NCI-H187 treated with DMSO at 0.1 percent for 48 hours (cell line): ENCODE measurements at regions not wholly inside any gene's neighbourhood (a gene's known extent, or its start where the extent isn't known, plus 50 kb on each side); places are given as distances from the start of the nearest gene placed in this dataset.

Experiments
- DNase-seq: peaks from one replicate; lab custom pipeline; 2025; lab: John Stamatoyannopoulos, UW

- DNase-seq: no peak
Measured at GRCh38 chr16:73670836-73671820, 623.2 kb upstream of the ZFHX3 start.

- DNase-seq: no peak
Measured at GRCh38 chr16:73669535-73670274, 621.8 kb upstream of the ZFHX3 start.

- DNase-seq: no peak
Measured at GRCh38 chr16:73663720-73664119, 615.8 kb upstream of the ZFHX3 start.

GRCh38 chr16:73636196-73636595 is 588.3 kb upstream of the ZFHX3 start:
- no peak for DNase-seq

GRCh38 chr16:73629011-73629410 is 581.1 kb upstream of the ZFHX3 start:
- no peak for DNase-seq

- no peak for DNase-seq
Measured at GRCh38 chr16:73617738-73618137, 569.8 kb upstream of the ZFHX3 start.

GRCh38 chr16:73616770-73617169 is 568.8 kb upstream of the ZFHX3 start:
- DNase-seq: no peak

GRCh38 chr16:73616166-73616753 is 568.3 kb upstream of the ZFHX3 start:
- no peak for DNase-seq

GRCh38 chr16:73615071-73615940 is 567.4 kb upstream of the ZFHX3 start:
- DNase-seq: no peak

- no peak for DNase-seq
Measured at GRCh38 chr16:73614131-73614530, 566.2 kb upstream of the ZFHX3 start.

GRCh38 chr16:73610605-73611156 is 562.8 kb upstream of the ZFHX3 start:
- DNase-seq: no peak

GRCh38 chr16:73610160-73610559 is 562.2 kb upstream of the ZFHX3 start:
- no peak for DNase-seq

- no peak for DNase-seq
Measured at GRCh38 chr16:73608911-73609310, 561.0 kb upstream of the ZFHX3 start.

- no peak for DNase-seq
Measured at GRCh38 chr16:73605309-73605708, 557.4 kb upstream of the ZFHX3 start.

- no peak for DNase-seq
Measured at GRCh38 chr16:73601911-73602310, 554.0 kb upstream of the ZFHX3 start.

- no peak for DNase-seq
Measured at GRCh38 chr16:73599870-73600269, 551.9 kb upstream of the ZFHX3 start.

GRCh38 chr16:73599351-73599750 is 551.4 kb upstream of the ZFHX3 start:
- no peak for DNase-seq

- DNase-seq: no peak
Measured at GRCh38 chr16:73584157-73584556, 536.2 kb upstream of the ZFHX3 start.

- DNase-seq: no peak
Measured at GRCh38 chr16:73572135-73572828, 524.4 kb upstream of the ZFHX3 start.

- no peak for DNase-seq
Measured at GRCh38 chr16:73569266-73569980, 521.5 kb upstream of the ZFHX3 start.
